ENCODE measurements at regions not wholly inside any gene's neighbourhood (a gene's known extent, or its start where the extent isn't known, plus 50 kb on each side); places are given as distances from the start of the nearest gene placed in this dataset.

DNA sequence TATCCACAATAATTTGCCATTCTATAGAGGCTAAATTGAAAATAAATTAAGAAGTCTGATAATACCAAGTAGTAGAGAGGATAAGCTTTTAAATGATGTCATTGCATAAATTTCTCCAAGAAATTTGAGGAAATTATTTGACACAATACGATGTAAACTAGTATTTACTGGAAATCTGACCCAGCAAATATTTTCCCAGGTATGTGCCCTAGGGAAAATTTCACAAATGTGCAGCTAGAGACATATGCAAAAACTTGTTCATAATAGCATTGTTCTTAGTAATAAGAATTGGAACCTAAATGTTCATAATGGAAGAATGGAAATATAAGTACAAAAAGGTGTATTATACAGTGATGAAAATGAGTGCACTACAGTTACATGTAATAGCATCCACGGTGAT, 888.8 kb upstream of the SOX11 start:
- TF ChIP-seq, protein P1, sequence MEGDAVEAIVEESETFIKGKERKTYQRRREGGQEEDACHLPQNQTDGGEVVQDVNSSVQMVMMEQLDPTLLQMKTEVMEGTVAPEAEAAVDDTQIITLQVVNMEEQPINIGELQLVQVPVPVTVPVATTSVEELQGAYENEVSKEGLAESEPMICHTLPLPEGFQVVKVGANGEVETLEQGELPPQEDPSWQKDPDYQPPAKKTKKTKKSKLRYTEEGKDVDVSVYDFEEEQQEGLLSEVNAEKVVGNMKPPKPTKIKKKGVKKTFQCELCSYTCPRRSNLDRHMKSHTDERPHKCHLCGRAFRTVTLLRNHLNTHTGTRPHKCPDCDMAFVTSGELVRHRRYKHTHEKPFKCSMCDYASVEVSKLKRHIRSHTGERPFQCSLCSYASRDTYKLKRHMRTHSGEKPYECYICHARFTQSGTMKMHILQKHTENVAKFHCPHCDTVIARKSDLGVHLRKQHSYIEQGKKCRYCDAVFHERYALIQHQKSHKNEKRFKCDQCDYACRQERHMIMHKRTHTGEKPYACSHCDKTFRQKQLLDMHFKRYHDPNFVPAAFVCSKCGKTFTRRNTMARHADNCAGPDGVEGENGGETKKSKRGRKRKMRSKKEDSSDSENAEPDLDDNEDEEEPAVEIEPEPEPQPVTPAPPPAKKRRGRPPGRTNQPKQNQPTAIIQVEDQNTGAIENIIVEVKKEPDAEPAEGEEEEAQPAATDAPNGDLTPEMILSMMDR (IDR thresholded peaks at IDR 0.05; ENCODE audit: low read depth, low read length, poor library complexity, severe bottlenecking) = no peak
- no peak for TF ChIP-seq EZH2phosphoT487 (IDR thresholded peaks at IDR 0.05; ENCODE audit: borderline replicate concordance, low read length)
